HEK293 (cell line): ENCODE measurements at regions not wholly inside any gene's neighbourhood (a gene's known extent, or its start where the extent isn't known, plus 50 kb on each side); places are given as distances from the start of the nearest gene placed in this dataset.

Experiments used
- CTCF ChIA-PET: fragments of 350-600 bp; formaldehyde crosslinking; extraction: SDS; loops from one replicate; lab custom pipeline; 2021; ENCODE audit warnings: antibody characterized with exemption; lab: Yijun Ruan, JAX
- POLR2A ChIA-PET: fragments of 300-600 bp; formaldehyde crosslinking; extraction: SDS; loops from one replicate; lab custom pipeline; 2020; ENCODE audit warnings: antibody characterized with exemption, inconsistent platforms; lab: Yijun Ruan, JAX
- H3K27ac ChIP-seq: fragments of 200-500 bp; sonication (Bioruptor generic); 2 replicates; pipeline ENCODE4 v1.5.1; 2014; ENCODE audit warnings: low read depth, low read length, control low read depth, inconsistent platforms; ENCODE audit errors: extremely low read depth
- H3K36me3 ChIP-seq, 2 experiments: fragments of 200-500 bp in 1 of 2; sonication (Bioruptor generic) in 1 of 2; 1 replicate in 1 of 2; 2 replicates in 1 of 2; pipeline ENCODE4 v1.5.1; 2014 to 2017; ENCODE audit warnings: inconsistent platforms in 2 of 2, low read length in 2 of 2; ENCODE audit not compliant: control insufficient read depth in 2 of 2, insufficient read depth in 1 of 2
- H3K4me1 ChIP-seq: fragments of 200-500 bp; sonication (Bioruptor generic); 2 replicates; pipeline ENCODE4 v1.5.1; 2014; ENCODE audit warnings: mild to moderate bottlenecking, low read length, inconsistent platforms; ENCODE audit not compliant: control insufficient read depth, insufficient read depth
- H3K4me3 ChIP-seq: 2 replicates; pipeline ENCODE4 v1.5.1; 2011; ENCODE audit warnings: low read depth, mild to moderate bottlenecking, control low read depth, low read length, moderate library complexity
- H3K9me3 ChIP-seq: fragments of 200-500 bp; sonication (Bioruptor generic); 2 replicates; pipeline ENCODE4 v1.5.1; 2014; ENCODE audit warnings: low read depth, low read length, inconsistent platforms; ENCODE audit not compliant: control insufficient read depth, insufficient read depth
- BCL11A ChIP-seq: fragments of 450-650 bp; formaldehyde crosslinking; IDR thresholded peaks from 2 replicates; pipeline ENCODE4 v1.5.1; 2016; ENCODE audit warnings: low read depth, missing biosample characterization, missing genetic modification characterization
- FEZF1 ChIP-seq: fragments of 450-650 bp; formaldehyde crosslinking; IDR thresholded peaks from 2 replicates; pipeline ENCODE4 v1.5.1; 2016; ENCODE audit warnings: missing biosample characterization, missing genetic modification characterization
- KLF8 ChIP-seq: fragments of 450-650 bp; formaldehyde crosslinking; IDR thresholded peaks from 2 replicates; pipeline ENCODE4 v1.5.1; 2016; ENCODE audit warnings: missing biosample characterization, missing genetic modification characterization
- OVOL3 ChIP-seq: fragments of 450-650 bp; formaldehyde crosslinking; IDR thresholded peaks from 2 replicates; pipeline ENCODE4 v1.5.1; 2016; ENCODE audit warnings: missing biosample characterization, missing genetic modification characterization
- PRDM1 ChIP-seq: fragments of 450-650 bp; formaldehyde crosslinking; IDR thresholded peaks from 2 replicates; pipeline ENCODE4; 2016; ENCODE audit warnings: missing biosample characterization, missing genetic modification characterization
- SCRT1 ChIP-seq: fragments of 450-650 bp; formaldehyde crosslinking; IDR thresholded peaks from 2 replicates; pipeline ENCODE4 v1.5.1; 2016; ENCODE audit warnings: missing biosample characterization, missing genetic modification characterization, borderline replicate concordance
- SP7 ChIP-seq: fragments of 450-650 bp; formaldehyde crosslinking; IDR thresholded peaks from 2 replicates; pipeline ENCODE4 v1.5.1; 2016; ENCODE audit warnings: missing biosample characterization, missing genetic modification characterization
- ZBTB10 ChIP-seq: fragments of 450-650 bp; formaldehyde crosslinking; IDR thresholded peaks from 2 replicates; pipeline ENCODE4 v1.5.1; 2016; ENCODE audit warnings: missing biosample characterization, missing genetic modification characterization
- ZBTB8A ChIP-seq: fragments of 450-650 bp; formaldehyde crosslinking; IDR thresholded peaks from 2 replicates; pipeline ENCODE4 v1.5.1; 2016; ENCODE audit warnings: missing biosample characterization, missing genetic modification characterization
- ZFP41 ChIP-seq: fragments of 450-650 bp; formaldehyde crosslinking; IDR thresholded peaks from 2 replicates; pipeline ENCODE4 v1.5.1; 2016; ENCODE audit warnings: missing biosample characterization, missing genetic modification characterization, borderline replicate concordance
- ZNF138 ChIP-seq: fragments of 450-650 bp; formaldehyde crosslinking; IDR thresholded peaks from 2 replicates; pipeline ENCODE4 v1.5.1; 2016; ENCODE audit warnings: missing biosample characterization, missing genetic modification characterization, borderline replicate concordance
- ZNF174 ChIP-seq: fragments of 450-650 bp; formaldehyde crosslinking; IDR thresholded peaks from 2 replicates; pipeline ENCODE4 v1.5.0; 2017; ENCODE audit warnings: missing biosample characterization, mild to moderate bottlenecking, missing genetic modification characterization
- ZNF175 ChIP-seq: fragments of 450-650 bp; formaldehyde crosslinking; IDR thresholded peaks from 2 replicates; pipeline ENCODE4 v1.5.1; 2016; ENCODE audit warnings: missing biosample characterization, missing genetic modification characterization
- ZNF335 ChIP-seq: fragments of 450-650 bp; formaldehyde crosslinking; conservative IDR thresholded peaks from 2 replicates; pipeline ENCODE4 v1.5.1; 2016; ENCODE audit warnings: missing biosample characterization, missing genetic modification characterization
- ZNF341 ChIP-seq: fragments of 450-650 bp; formaldehyde crosslinking; IDR thresholded peaks from 2 replicates; pipeline ENCODE4; 2016; ENCODE audit warnings: low read depth, missing biosample characterization, missing genetic modification characterization
- ZNF394 ChIP-seq: fragments of 450-650 bp; formaldehyde crosslinking; IDR thresholded peaks from 2 replicates; pipeline ENCODE4 v1.5.1; 2016; ENCODE audit warnings: missing biosample characterization, missing genetic modification characterization, mild to moderate bottlenecking, moderate library complexity, borderline replicate concordance
- ZNF423 ChIP-seq: fragments of 450-650 bp; formaldehyde crosslinking; IDR thresholded peaks from 2 replicates; pipeline ENCODE4 v1.5.1; 2016; ENCODE audit warnings: missing biosample characterization, missing genetic modification characterization
- ZNF530 ChIP-seq: fragments of 450-650 bp; formaldehyde crosslinking; IDR thresholded peaks from 2 replicates; pipeline ENCODE4 v1.5.1; 2016; ENCODE audit warnings: low read depth, missing biosample characterization, missing genetic modification characterization
- ZNF670 ChIP-seq: fragments of 450-650 bp; formaldehyde crosslinking; IDR thresholded peaks from 2 replicates; pipeline ENCODE4 v1.5.1; 2016; ENCODE audit warnings: missing biosample characterization, missing genetic modification characterization, low read depth
- ZNF707 ChIP-seq: fragments of 450-650 bp; formaldehyde crosslinking; IDR thresholded peaks from 2 replicates; pipeline ENCODE4 v1.5.1; 2016; ENCODE audit warnings: missing biosample characterization, missing genetic modification characterization
- ZNF768 ChIP-seq: fragments of 450-650 bp; formaldehyde crosslinking; IDR thresholded peaks from 2 replicates; pipeline ENCODE4 v1.5.1; 2018; ENCODE audit warnings: missing biosample characterization, mild to moderate bottlenecking, missing genetic modification characterization
- ZNF777 ChIP-seq: fragments of 450-650 bp; formaldehyde crosslinking; IDR thresholded peaks from 2 replicates; pipeline ENCODE4 v1.5.1; 2017; ENCODE audit warnings: missing biosample characterization, missing genetic modification characterization, borderline replicate concordance
- ZNF791 ChIP-seq: fragments of 450-650 bp; formaldehyde crosslinking; IDR thresholded peaks from 2 replicates; pipeline ENCODE4 v1.5.1; 2016; ENCODE audit warnings: missing biosample characterization, missing genetic modification characterization
- ZNF830 ChIP-seq: fragments of 450-650 bp; IDR thresholded peaks from 2 replicates; pipeline ENCODE4 v1.5.0; 2018; ENCODE audit warnings: missing biosample characterization, missing genetic modification characterization, low read depth, mild to moderate bottlenecking, moderate library complexity
- TF ChIP-seq, protein P1 (sequence below): fragments of 450-650 bp; formaldehyde crosslinking; IDR thresholded peaks from 2 replicates; pipeline ENCODE4 v1.5.1; 2017; ENCODE audit warnings: missing biosample characterization, missing genetic modification characterization
- TF ChIP-seq, protein P2 (sequence below): fragments of 450-650 bp; formaldehyde crosslinking; IDR thresholded peaks from 2 replicates; pipeline ENCODE4 v1.5.1; 2016; ENCODE audit warnings: missing biosample characterization, missing genetic modification characterization
- TF ChIP-seq, protein P3 (sequence below): fragments of 450-650 bp; formaldehyde crosslinking; IDR thresholded peaks from 2 replicates; pipeline ENCODE4 v1.5.1; 2016; ENCODE audit warnings: missing biosample characterization, missing genetic modification characterization

GRCh38 chr12:81896771-81897170 lies 137.6 kb upstream of the PPFIA2 start:
- Histone ChIP-seq H3K9me3 (no peaks in the 10 kb centered on the region), H3K27ac (no peak overlapping the region), H3K4me3 (no peak overlapping the region), H3K4me1 (no peaks in the 10 kb centered on the region), H3K36me3 (no peaks in the 10 kb centered on the region)
- TF ChIP-seq ZNF138 (tag by site-specific recombination) (no peak), ZFP41 (tag by site-specific recombination) (no peak), OVOL3 (tag by site-specific recombination) (no peak), ZNF670 (tag by site-specific recombination) (no peak), ZNF777 (tag by site-specific recombination) (no peak), ZNF530 (no peak), ZNF335 (no peak), ZBTB8A (tag by site-specific recombination) (no peak), ZNF174 (tag by site-specific recombination) (no peak), ZNF791 (no peak), FEZF1 (tag by site-specific recombination) (no peak)
- TF ChIP-seq, protein P1, sequence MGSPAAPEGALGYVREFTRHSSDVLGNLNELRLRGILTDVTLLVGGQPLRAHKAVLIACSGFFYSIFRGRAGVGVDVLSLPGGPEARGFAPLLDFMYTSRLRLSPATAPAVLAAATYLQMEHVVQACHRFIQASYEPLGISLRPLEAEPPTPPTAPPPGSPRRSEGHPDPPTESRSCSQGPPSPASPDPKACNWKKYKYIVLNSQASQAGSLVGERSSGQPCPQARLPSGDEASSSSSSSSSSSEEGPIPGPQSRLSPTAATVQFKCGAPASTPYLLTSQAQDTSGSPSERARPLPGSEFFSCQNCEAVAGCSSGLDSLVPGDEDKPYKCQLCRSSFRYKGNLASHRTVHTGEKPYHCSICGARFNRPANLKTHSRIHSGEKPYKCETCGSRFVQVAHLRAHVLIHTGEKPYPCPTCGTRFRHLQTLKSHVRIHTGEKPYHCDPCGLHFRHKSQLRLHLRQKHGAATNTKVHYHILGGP (tag by site-specific recombination) = no peak
- ChIA-PET CTCF (no interaction called here), POLR2A (no interaction called here)

DNA sequence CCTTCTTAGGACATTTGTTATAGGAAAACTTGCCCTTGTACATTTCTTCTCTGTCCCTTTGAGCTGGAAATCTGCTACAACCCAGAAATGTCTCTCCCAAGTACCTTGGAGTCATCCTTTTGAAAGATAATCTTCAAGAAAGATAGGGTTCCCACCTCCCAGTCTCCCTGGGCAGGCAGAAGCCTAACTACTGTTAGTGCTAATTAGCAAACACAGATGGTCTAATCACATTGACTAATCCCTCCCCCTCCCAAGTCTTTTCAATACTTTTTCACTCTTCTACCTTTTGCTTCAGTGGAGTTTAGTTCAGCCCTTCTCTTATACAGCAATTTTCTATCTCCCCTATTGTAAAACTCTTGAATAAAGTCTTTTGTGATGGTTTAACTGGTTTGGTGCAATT lies 129.8 kb upstream of the PPFIA2 start:
- ChIA-PET CTCF (no interaction called here), POLR2A (no interaction called here)
- H3K36me3 ChIP-seq = no peaks in the 10 kb centered on the region
- H3K27ac ChIP-seq = no peak overlapping the region
- no peak for TF ChIP-seq KLF8 (tag by site-specific recombination)
- TF ChIP-seq ZFP41 (tag by site-specific recombination) = no peak
- TF ChIP-seq, protein P2, sequence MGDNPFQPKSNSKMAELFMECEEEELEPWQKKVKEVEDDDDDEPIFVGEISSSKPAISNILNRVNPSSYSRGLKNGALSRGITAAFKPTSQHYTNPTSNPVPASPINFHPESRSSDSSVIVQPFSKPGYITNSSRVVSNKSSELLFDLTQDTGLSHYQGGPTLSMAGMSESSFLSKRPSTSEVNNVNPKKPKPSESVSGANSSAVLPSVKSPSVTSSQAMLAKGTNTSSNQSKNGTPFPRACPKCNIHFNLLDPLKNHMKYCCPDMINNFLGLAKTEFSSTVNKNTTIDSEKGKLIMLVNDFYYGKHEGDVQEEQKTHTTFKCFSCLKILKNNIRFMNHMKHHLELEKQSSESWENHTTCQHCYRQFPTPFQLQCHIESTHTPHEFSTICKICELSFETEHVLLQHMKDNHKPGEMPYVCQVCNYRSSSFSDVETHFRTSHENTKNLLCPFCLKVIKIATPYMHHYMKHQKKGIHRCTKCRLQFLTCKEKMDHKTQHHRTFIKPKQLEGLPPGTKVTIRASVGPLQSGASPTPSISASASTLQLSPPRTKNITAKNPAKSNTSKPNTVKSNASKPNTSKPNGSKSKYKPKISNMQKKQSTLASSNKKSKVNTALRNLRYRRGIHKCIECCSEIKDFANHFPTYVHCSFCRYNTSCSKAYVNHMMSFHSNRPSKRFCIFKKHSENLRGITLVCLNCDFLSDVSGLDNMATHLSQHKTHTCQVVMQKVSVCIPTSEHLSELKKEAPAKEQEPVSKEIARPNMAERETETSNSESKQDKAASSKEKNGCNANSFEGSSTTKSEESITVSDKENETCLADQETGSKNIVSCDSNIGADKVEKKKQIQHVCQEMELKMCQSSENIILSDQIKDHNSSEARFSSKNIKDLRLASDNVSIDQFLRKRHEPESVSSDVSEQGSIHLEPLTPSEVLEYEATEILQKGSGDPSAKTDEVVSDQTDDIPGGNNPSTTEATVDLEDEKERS (tag by site-specific recombination) = no peak
- no peak for TF ChIP-seq ZNF175 (tag by site-specific recombination)
- TF ChIP-seq ZNF394 = no peak
- TF ChIP-seq SP7 (tag by site-specific recombination) = no peak
- TF ChIP-seq ZNF341 (tag by site-specific recombination) = no peak
- no peak for TF ChIP-seq ZNF423 (tag by site-specific recombination)
- TF ChIP-seq ZNF830 (tag by site-specific recombination) = no peak
- no peak for TF ChIP-seq SCRT1 (tag by site-specific recombination)
- TF ChIP-seq ZNF707 (tag by site-specific recombination) = no peak
- no peak for TF ChIP-seq ZBTB10
- TF ChIP-seq, protein P3, sequence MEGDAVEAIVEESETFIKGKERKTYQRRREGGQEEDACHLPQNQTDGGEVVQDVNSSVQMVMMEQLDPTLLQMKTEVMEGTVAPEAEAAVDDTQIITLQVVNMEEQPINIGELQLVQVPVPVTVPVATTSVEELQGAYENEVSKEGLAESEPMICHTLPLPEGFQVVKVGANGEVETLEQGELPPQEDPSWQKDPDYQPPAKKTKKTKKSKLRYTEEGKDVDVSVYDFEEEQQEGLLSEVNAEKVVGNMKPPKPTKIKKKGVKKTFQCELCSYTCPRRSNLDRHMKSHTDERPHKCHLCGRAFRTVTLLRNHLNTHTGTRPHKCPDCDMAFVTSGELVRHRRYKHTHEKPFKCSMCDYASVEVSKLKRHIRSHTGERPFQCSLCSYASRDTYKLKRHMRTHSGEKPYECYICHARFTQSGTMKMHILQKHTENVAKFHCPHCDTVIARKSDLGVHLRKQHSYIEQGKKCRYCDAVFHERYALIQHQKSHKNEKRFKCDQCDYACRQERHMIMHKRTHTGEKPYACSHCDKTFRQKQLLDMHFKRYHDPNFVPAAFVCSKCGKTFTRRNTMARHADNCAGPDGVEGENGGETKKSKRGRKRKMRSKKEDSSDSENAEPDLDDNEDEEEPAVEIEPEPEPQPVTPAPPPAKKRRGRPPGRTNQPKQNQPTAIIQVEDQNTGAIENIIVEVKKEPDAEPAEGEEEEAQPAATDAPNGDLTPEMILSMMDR (tag by site-specific recombination) = no peak
- no peak for TF ChIP-seq PRDM1 (tag by site-specific recombination)
- TF ChIP-seq ZNF768 (tag by site-specific recombination) = no peak
- TF ChIP-seq BCL11A (tag by site-specific recombination) = no peak
- no peaks in the 10 kb centered on the region for H3K4me1 ChIP-seq
- no peak overlapping the region for H3K4me3 ChIP-seq
- H3K9me3 ChIP-seq = no peaks in the 10 kb centered on the region
